Activated CD8-positive, alpha-beta memory T cell treated with anti-CD3 and anti-CD28 coated beads for 1 hour (primary cell): ENCODE measurements at regions not wholly inside any gene's neighbourhood (a gene's known extent, or its start where the extent isn't known, plus 50 kb on each side); places are given as distances from the start of the nearest gene placed in this dataset.
"Not testable (repeated sequence)": the region's sequence is repeated elsewhere in the genome, so short reads cannot be mapped to it uniquely, and the experiment has no call there.

Experiments used
- DNase-seq, 2 donors: peaks; one replicate each; pipeline ENCODE4 v3.0.0-alpha.2; 2020; ENCODE audit warnings: low read depth in 1 of 2; ENCODE audit errors: extremely low read depth in 1 of 2

- no peak for DNase-seq
These were observed 77.3 kb downstream of the PPCDC start for GRCh38 chr15:75100679-75101078.

DNA sequence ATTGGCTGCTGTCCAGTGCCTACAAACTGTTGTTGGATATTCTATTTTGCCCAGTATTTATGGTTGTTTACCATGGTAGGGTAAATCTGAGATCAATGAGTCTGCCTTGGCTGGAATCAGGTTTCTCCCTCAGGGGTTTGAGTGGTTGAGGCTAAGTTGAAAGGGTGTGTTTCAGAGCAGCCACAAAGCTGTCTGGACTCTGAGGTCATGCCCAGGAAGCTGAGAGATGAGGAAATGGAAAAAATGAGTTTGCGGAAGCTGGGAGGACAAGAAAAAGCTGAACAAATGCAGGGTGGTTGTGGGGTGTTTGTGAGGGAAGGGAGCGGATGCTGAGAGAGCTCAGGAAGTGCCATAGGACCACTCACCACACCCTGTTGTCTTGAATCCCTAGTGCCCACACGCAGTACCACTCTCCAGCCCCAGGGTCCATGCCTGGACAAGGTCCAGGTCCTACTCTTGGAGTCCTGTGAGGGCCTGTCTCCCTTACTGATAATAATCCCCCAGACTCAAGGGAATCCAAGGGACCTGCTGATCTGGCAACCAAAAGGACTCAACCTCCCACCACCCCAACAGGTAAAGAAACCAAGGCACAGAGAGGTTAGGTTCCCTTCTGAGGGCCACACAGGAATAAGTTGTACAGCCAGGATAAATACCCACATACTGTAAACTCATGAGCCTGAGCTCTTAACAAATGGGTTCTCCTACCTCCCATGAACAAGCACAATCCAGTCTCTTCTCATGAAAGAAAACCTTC lies 81.6 kb downstream of the PPCDC start:
- DNase-seq, result no peak

- DNase-seq, result no peak
These were observed 84.1 kb downstream of the PPCDC start for GRCh38 chr15:75107516-75107907.

- peak; percentile 14 to 44 for DNase-seq
These were observed 84.8 kb downstream of the PPCDC start for GRCh38 chr15:75107908-75108838.

- DNase-seq, result no peak
These were observed 85.8 kb downstream of the PPCDC start for GRCh38 chr15:75109021-75109735.

DNA sequence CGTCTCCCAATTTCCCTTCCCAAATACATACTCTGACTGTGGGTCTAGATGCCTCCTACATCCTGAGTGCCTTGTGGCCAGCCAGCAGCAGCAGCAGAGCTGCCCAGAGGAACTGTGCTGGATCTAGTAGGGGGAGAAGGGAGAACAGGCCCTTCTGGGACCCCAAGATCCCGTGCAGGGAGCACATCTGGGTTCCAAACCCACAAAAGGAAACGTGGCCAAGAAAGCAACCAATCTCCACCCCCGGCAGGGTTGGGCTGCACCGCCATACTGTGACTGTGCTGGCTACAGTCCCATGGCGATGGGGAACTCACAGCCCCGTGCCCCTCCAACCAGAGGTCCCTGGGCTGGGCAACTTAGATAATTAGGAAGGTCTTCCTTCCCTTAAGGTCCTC lies 86.3 kb downstream of the PPCDC start:
- no peak for DNase-seq

DNA sequence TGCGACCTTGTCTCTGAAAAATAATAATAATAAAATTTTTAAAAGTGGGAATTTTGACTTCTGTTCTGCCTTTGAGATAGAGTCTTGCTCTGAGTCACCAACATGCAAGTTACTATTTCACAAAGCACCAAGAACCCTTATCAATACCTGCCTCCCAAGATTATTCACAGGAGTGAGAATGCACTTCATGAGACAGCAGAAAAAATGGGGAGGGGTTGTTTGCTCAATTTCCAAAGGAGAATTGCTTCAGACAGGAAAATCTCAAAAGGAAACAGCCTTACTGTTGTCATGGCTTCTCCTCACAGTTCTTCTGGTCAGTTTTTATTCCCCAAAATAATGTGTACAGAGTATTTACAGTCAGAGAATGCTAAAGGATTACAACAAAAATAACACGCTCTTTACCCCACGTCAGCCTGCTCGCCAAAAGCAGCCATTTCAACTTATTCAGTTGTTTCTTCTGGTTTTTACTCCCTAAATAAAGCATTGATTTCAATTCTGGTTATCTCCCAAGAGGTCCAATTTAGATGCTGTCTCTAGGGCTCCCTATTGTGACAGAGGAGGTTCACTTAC lies 89.0 kb downstream of the PPCDC start:
- DNase-seq, result no peak

DNA sequence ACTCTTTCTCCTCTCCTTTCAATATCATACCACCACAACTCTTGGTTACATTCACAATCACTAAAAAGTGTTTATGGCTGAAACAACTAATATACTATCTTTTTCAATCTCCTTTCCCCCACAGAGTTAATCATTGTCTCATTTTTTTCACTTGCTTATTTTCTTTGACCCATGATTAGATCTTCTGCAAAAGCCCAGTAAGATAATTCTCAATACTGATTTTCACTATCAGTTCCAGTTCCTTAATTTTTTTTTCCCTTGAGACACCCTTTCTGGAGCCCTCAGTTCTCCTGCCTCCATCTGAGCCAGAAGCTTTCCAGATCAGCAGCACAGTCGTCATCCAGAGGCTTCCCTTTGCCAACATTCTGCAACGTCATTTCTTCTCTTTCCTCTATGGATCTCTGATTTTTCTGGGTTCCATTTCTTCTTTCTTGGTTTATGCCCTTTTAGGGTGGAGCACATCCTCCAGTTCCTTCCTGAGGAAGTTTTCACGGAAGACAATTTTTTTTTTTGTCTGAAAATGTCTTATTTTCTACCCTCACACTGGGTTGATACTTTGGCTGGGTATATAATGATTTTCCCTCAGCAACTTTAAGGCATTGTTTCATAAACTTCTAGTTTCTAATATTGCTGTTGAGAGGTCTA lies 88.7 kb upstream of the C15orf39 start:
- DNase-seq, result no peak

DNA sequence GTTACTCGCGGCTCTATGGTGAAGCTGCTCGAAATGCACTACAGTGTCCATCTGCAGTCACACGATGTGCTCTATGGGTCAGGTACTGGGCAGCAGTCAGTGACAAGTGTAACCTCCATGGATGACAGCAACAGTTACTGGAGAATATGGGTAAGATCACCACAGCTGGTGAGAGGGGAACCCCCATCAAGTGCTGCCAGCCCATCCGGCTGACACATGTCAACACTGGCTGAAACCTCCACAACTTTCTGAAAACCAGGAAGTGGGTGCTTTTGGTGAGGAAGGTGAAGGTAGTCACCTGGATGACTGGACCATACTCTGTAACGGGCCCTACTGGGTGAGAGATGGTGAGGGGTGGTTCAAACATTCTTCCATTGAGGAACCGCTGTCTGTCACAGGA lies 87.4 kb upstream of the C15orf39 start:
- DNase-seq, result no peak

- no peak for DNase-seq
These were observed 86.9 kb upstream of the C15orf39 start for GRCh38 chr15:75114796-75115195.

DNA sequence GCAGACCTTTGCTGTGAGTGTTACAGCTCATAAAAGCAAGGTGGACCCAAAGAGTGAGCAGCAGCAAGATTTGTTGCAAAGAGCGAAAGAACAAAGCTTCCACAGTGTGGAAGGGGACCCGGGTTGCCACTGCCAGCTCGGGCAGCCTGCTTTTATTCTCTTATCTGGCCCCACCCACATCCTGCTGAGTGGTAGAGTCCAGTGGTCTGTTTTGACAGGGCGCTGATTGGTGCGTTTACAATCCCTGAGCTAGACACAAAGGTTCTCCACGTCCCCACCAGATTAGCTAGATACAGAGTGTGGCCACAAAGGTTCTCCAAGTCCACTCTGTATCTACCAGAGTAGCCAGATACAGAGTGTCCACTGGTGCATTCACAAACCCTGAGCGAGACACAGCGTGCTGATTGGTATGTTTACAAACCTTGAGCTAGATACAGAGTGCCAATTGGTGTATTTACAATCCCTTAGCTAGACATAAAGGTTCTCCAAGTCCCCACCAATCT lies 86.2 kb upstream of the C15orf39 start:
- not testable (repeated sequence) for DNase-seq

GRCh38 chr15:75116143-75116542 lies 85.5 kb upstream of the C15orf39 start:
- DNase-seq, result not testable (repeated sequence)

DNA sequence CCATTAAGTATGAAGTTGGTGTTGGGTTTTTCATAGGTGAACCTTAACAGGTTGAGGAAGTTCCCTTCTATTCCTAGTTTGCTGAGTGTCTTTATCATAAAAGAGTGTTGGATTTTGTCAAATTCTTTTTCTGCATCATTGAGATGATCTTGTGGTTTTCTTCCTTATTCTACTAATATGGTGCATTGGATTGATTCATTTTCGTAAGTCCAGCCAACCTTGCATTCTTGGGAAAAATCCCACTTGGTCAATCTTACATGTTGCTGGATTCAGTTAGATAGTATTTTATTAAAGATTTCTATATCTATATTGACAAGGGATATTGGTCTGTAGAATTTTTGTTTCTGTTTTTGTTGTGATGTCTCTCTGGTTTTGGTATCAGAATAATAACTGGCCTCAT lies 83.7 kb upstream of the C15orf39 start:
- DNase-seq, result no peak

DNA sequence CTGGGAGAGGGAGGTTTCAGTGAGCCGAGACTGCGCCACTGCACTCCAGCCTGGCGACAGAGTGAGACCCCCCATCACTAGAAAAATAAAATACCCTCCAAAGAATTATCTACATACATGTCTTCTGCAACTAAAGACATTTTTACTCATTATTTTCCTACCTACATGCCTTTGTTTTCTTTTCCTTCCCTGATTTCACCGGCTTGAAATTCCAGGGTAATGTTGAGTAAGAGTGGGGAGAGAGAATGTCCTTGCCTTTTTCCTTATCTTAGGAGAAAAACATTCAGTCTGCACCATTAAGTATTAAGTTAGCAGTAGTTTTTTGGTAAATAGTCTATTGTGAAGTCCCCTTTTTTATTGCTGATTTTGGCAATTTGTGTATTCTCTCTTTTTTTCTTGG lies 82.4 kb upstream of the C15orf39 start:
- DNase-seq, result not testable (repeated sequence)

DNA sequence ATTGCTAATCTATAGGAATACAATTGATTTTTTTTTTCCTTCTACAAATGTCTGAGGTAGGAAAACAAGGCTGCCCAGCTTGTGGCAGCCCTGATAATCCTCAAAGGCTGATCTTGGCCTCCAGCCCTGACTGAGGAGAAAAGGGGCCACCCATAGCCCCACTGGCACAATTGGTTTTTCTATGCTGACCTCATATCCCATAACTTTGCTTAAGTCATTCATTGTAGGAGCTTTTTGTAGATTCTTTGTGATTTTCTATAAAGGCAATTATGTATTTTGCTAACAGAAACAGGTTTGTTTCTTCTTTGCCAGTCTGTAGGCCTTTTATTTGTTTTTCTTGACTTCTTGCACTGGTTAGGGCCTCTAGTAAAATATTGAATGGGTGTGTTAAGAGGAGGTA lies 80.2 kb upstream of the C15orf39 start:
- DNase-seq, result no peak

DNA sequence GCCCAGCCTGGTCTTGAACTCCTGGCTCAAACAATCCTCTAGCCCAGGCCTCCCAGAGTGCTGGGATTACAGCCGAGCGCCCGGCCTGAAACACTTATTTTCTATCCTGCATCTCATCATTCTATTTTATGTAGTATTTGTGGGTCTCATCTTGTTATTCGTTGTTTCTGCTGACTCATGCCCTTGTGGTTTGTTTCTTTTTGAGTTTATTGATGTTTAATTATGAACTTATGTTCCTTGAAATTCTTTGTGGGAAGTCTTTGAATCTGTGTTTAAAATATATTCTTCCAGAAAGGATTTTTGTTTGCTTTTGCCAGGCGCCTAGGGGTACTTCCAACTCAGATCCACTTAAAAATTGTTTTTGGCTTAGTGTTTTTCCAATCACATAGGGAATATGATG lies 78.3 kb upstream of the C15orf39 start:
- DNase-seq, result no peak

DNA sequence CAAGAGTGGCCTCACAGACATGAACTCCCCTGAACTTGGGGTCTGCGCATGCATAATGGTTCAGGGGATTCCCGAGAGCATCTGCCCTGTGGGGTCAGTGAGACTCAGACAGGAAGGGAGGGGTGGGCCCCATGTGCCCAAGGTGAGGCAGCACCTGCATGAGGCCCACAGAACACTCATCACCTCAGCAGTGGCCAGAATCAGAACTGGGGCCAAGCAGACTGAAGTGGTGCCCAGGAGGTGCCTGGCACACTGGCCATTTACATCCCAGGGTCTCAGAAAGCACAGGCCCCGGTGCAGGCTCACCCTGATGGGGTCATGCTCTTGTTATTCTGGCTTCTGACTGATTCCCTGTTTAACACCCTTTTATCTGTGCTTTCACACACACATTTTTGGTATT lies 77.4 kb upstream of the C15orf39 start:
- DNase-seq, result not testable (repeated sequence)

DNA sequence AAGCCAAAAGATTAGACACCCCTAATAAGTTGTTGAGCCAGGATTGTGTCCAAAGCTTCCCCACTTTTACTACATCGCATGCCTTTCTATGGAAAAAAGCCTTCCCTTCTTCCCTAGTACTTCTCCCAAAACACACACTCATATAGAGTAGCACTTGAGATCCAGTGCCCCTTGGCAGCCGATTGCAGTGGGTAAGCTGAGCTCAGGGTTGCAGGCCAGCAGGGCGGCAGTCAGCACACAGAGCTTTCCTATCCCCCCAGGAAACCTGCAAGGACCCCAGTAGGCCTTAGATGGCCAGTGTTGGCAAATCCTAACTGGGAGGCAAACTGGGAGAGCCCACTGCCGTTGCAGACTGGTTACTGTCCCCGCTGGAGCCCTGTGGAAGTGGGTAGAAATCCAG lies 75.7 kb upstream of the C15orf39 start:
- no peak for DNase-seq

DNA sequence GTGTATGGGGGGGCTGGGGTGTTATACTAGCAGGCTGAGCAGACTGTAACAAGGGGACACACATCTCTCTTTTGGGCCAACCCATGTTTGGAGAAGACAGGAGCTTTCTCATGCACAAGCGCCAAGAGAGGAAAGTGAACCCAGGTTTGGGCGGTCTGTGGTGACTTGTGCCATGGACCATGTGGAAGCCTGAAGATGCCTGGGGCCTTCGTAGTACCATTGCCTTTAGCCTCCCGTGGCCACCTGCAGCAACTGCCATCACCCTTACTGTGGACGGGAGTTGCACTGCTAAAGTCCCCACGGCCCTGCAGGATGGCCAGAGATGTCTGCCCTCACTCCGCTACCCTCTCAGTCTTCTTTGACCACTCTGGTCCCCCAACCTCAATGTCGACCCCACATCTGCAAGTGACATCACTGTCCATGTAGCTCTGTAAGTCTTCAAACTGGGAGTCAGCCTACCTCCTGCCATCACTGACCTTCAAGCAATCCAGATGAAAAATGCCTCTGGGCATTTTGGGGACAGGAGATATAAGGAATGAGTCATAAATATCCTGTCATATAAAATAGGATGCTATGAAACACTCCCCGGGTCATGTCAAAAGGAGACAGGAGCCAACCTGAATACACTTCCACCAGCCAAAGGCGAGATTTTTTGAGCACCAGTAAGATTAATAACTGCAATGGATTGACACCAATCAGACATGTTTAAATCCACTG lies 74.7 kb upstream of the C15orf39 start:
- no peak for DNase-seq

DNA sequence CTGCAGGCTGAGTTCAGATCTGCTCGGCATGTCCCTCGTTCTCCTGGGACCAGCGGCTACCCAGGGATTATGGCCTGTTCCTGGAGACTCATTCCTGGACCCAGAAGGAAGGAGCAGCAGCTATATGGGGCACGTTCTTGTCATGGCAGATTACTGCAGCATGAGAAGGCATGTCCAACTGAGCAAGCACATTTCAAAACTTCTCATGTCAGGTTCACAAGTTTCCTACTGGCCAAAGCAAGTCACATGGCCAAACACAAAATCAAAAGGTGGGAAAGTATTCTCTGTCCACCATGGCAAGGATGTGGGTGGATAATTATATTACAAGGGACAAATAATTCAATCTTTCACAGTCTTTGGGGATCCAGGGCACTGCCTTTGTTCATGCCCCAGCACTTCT lies 71.9 kb upstream of the C15orf39 start:
- no peak for DNase-seq
